H9 (cell line): ENCODE measurements at regions not wholly inside any gene's neighbourhood (a gene's known extent, or its start where the extent isn't known, plus 50 kb on each side); places are given as distances from the start of the nearest gene placed in this dataset.
A peak's percentile ranks its signal among the peaks of the same experiment; 100 is the strongest.

Source experiments
- DNase-seq: peaks from one replicate; pipeline ENCODE4 v3.0.0-alpha.2; 2017
- H2AFZ ChIP-seq: one replicate; pipeline ENCODE4 v1.6.1; 2013; ENCODE audit warnings: mild to moderate bottlenecking, low read length, control low read depth, moderate library complexity
- H2AK5ac ChIP-seq: 2 replicates; pipeline ENCODE4 v1.6.1; 2013; ENCODE audit warnings: low read length, control low read depth, mixed read lengths; ENCODE audit not compliant: insufficient read length
- H2BK120ac ChIP-seq: one replicate; pipeline ENCODE4 v1.6.1; 2013; ENCODE audit warnings: low read depth, mild to moderate bottlenecking, low read length, control low read depth, inconsistent platforms; ENCODE audit not compliant: poor library complexity, severe bottlenecking
- H2BK12ac ChIP-seq: 2 replicates; pipeline ENCODE4 v1.6.1; 2013; ENCODE audit warnings: low read length, control low read depth, mixed read lengths, low read depth; ENCODE audit not compliant: insufficient read length
- H2BK15ac ChIP-seq: 2 replicates; pipeline ENCODE4 v1.6.1; 2013; ENCODE audit warnings: low read depth, low read length, control low read depth
- H2BK20ac ChIP-seq: one replicate; pipeline ENCODE4 v1.6.1; 2013; ENCODE audit warnings: low read depth, mild to moderate bottlenecking, low read length, control low read depth, inconsistent platforms; ENCODE audit not compliant: poor library complexity, severe bottlenecking
- H2BK5ac ChIP-seq: 2 replicates; pipeline ENCODE4 v1.6.1; 2013; ENCODE audit warnings: low read length, control low read depth, mixed read lengths; ENCODE audit not compliant: insufficient read length
- H3K14ac ChIP-seq: 2 replicates; pipeline ENCODE4 v1.6.1; 2013; ENCODE audit warnings: low read length, control low read depth; ENCODE audit not compliant: insufficient read depth
- H3K18ac ChIP-seq: 2 replicates; pipeline ENCODE4 v1.6.1; 2013; ENCODE audit warnings: low read depth, mild to moderate bottlenecking, mixed read lengths, low read length, control low read depth; ENCODE audit not compliant: insufficient read length
- H3K23ac ChIP-seq: 2 replicates; pipeline ENCODE4 v1.6.1; 2013; ENCODE audit warnings: low read length, control low read depth, mixed read lengths, low read depth; ENCODE audit not compliant: insufficient read length
- H3K23me2 ChIP-seq: 2 replicates; pipeline ENCODE4 v1.6.1; 2013; ENCODE audit warnings: low read depth, mild to moderate bottlenecking, mixed read lengths, low read length, control low read depth; ENCODE audit not compliant: insufficient read length, poor library complexity, severe bottlenecking
- H3K27ac ChIP-seq: 2 replicates; pipeline ENCODE4 v1.5.1; 2013; ENCODE audit warnings: low read length, control low read depth, mixed read lengths, low read depth; ENCODE audit not compliant: insufficient read length
- H3K27me3 ChIP-seq: 2 replicates; pipeline ENCODE4 v1.6.1; 2013; ENCODE audit warnings: low read length, control low read depth, inconsistent platforms; ENCODE audit not compliant: insufficient read depth
- H3K4ac ChIP-seq: 2 replicates; pipeline ENCODE4 v1.6.1; 2013; ENCODE audit warnings: low read depth, mild to moderate bottlenecking, control low read depth, inconsistent platforms, low read length, moderate library complexity
- H3K4me1 ChIP-seq: 2 replicates; pipeline ENCODE4 v1.6.1; 2013; ENCODE audit warnings: low read length, control low read depth, inconsistent platforms; ENCODE audit not compliant: insufficient read depth
- H3K4me2 ChIP-seq: 2 replicates; pipeline ENCODE4 v1.6.1; 2013; ENCODE audit warnings: low read length, control low read depth, mixed read lengths; ENCODE audit not compliant: insufficient read length, insufficient read depth
- H3K56ac ChIP-seq: 2 replicates; pipeline ENCODE4 v1.6.1; 2013; ENCODE audit warnings: low read depth, mild to moderate bottlenecking, mixed read lengths, low read length, control low read depth; ENCODE audit not compliant: insufficient read length
- H3K79me1 ChIP-seq: 2 replicates; pipeline ENCODE4 v1.6.1; 2013; ENCODE audit warnings: low read depth, mild to moderate bottlenecking, moderate library complexity, low read length, control low read depth, inconsistent platforms; ENCODE audit not compliant: insufficient read depth, poor library complexity, severe bottlenecking
- H3K79me2 ChIP-seq: 2 replicates; pipeline ENCODE4 v1.6.1; 2013; ENCODE audit warnings: low read length, control low read depth, inconsistent platforms; ENCODE audit not compliant: insufficient read depth
- H3K9ac ChIP-seq: 2 replicates; pipeline ENCODE4 v1.6.1; 2013; ENCODE audit warnings: low read length, control low read depth, mixed read lengths; ENCODE audit not compliant: insufficient read length; ENCODE audit errors: extremely low read depth
- H3K9me3 ChIP-seq: one replicate; pipeline ENCODE4 v1.6.1; 2013; ENCODE audit warnings: low read depth, low read length, inconsistent platforms; ENCODE audit not compliant: control insufficient read depth
- H3T11ph ChIP-seq: one replicate; pipeline ENCODE4 v1.6.1; 2013; ENCODE audit warnings: mild to moderate bottlenecking, low read length, control low read depth, inconsistent platforms
- H4K20me1 ChIP-seq: one replicate; pipeline ENCODE4 v1.6.1; 2013; ENCODE audit not compliant: control insufficient read depth, insufficient read length, insufficient read depth
- H4K5ac ChIP-seq: 2 replicates; pipeline ENCODE4 v1.6.1; 2013; ENCODE audit warnings: low read depth, mild to moderate bottlenecking, mixed read lengths, low read length, control low read depth; ENCODE audit not compliant: insufficient read length
- H4K8ac ChIP-seq: replicated peaks from 2 replicates; pipeline ENCODE4 v1.6.1; 2013; ENCODE audit warnings: low read length, control low read depth, mixed read lengths, low read depth; ENCODE audit not compliant: insufficient read length
- H4K91ac ChIP-seq: 2 replicates; pipeline ENCODE4 v1.6.1; 2013; ENCODE audit warnings: low read depth, mild to moderate bottlenecking, moderate library complexity, mixed read lengths, low read length, control low read depth; ENCODE audit not compliant: insufficient read length
- H3K27ac Mint-ChIP-seq, 3 experiments: 2 replicates in 2 of 3; 3 replicates in 1 of 3; pipeline ENCODE4 v1.8.0; 2020 to 2021; ENCODE audit warnings: mixed read lengths in 3 of 3, mild to moderate bottlenecking in 1 of 3, moderate library complexity in 1 of 3
- H3K27me3 Mint-ChIP-seq: 2 replicates; pipeline ENCODE4 v1.8.0; 2021; ENCODE audit warnings: low read depth, mild to moderate bottlenecking, moderate library complexity, mixed read lengths
- H3K36me3 Mint-ChIP-seq, 3 experiments: 2 replicates in 2 of 3; 3 replicates in 1 of 3; pipeline ENCODE4 v1.8.0; 2020 to 2021; ENCODE audit warnings: low read depth in 3 of 3, mixed read lengths in 3 of 3; ENCODE audit not compliant: insufficient read depth in 1 of 3
- H3K4me1 Mint-ChIP-seq, 2 experiments: 2 replicates each; pipeline ENCODE4 v1.8.0; 2020; ENCODE audit warnings: mixed read lengths in 2 of 2
- H3K4me3 Mint-ChIP-seq, 2 experiments: 2 replicates in 1 of 2; 3 replicates in 1 of 2; pipeline ENCODE4 v1.8.0; 2020 to 2021; ENCODE audit warnings: mild to moderate bottlenecking in 2 of 2, mixed read lengths in 2 of 2, moderate library complexity in 1 of 2
- H3K9me3 Mint-ChIP-seq, 2 experiments: 2 replicates in 1 of 2; 3 replicates in 1 of 2; pipeline ENCODE4 v1.8.0; 2020; ENCODE audit warnings: mild to moderate bottlenecking in 2 of 2, mixed read lengths in 2 of 2, moderate library complexity in 1 of 2
- CTCF ChIP-seq: fragments of 200-600 bp; sonication (generic); conservative IDR thresholded peaks from 3 replicates; pipeline ENCODE4 v1.8.0; 2021; ENCODE audit warnings: antibody characterized with exemption, mild to moderate bottlenecking
- WGBS: extraction: QIAGEN DNeasy Blood & Tissue Kit; methylation state at CpG from one replicate; pipeline ENCODE4 v1.1.7; 2013; ENCODE audit warnings: missing lambda C conversion rate, low lambda C conversion rate, mixed read lengths; ENCODE audit not compliant: insufficient read length; ENCODE audit errors: extremely low coverage; 5-methylcytosine and 5-hydroxymethylcytosine counted together

- Histone ChIP-seq H3K4me1 (peaks cover 10% of the 10 kb centered on the region; the same call in 1 of the 2 replicates), H2BK15ac (no peak overlapping the region), H3K23me2 (no peaks in the 10 kb centered on the region), H2AFZ (no peak overlapping the region), H4K20me1 (no peaks in the 10 kb centered on the region), H3K4ac (no peak overlapping the region), H3K9ac (no peak overlapping the region), H3K14ac (no peak overlapping the region; the same call in 1 of the 2 replicates), H2BK5ac (no peak overlapping the region), H4K8ac (no peak overlapping the region), H3K23ac (no peak overlapping the region), H3K18ac (peak overlapping the region; percentile 30), H2BK20ac (no peak overlapping the region), H3T11ph (no peak overlapping the region), H3K4me2 (no peak overlapping the region), H4K5ac (no peak overlapping the region), H2BK120ac (no peak overlapping the region), H2AK5ac (no peak overlapping the region), H3K27me3 (no peaks in the 10 kb centered on the region), H3K79me2 (no peaks in the 10 kb centered on the region), H2BK12ac (no peak overlapping the region), H3K27ac (no peak overlapping the region), H4K91ac (no peak overlapping the region), H3K79me1 (no peaks in the 10 kb centered on the region), H3K56ac (no peak overlapping the region), H3K9me3 (no peaks in the 10 kb centered on the region)
- peaks cover 4% of the 10 kb centered on the region; the same call in 1 of the 2 replicates for H3K27me3 Mint-ChIP-seq
- H3K9me3 Mint-ChIP-seq: peaks cover 3 to 19% of the 10 kb centered on the region in 2 experiments; a peak in 3 of 5 replicates
- H3K4me1 Mint-ChIP-seq: peaks cover 40 to 45% of the 10 kb centered on the region in 2 experiments
- peak; percentile 60 for TF ChIP-seq CTCF
- no CpG with 5 or more reads among the region's 18 CpGs for WGBS
- no peaks in the 10 kb centered on the region; a peak in 2 of 7 replicates for H3K36me3 Mint-ChIP-seq
- H3K27ac Mint-ChIP-seq: no peak overlapping the region; a peak in 1 of 7 replicates
- no peak overlapping the region for H3K4me3 Mint-ChIP-seq
- peak; percentile 50 for DNase-seq
Observed at GRCh38 chr14:104293851-104294627, 155.7 kb downstream of the KIF26A start.
